Epithelial cell of esophagus (primary cell): ENCODE measurements at regions not wholly inside any gene's neighbourhood (a gene's known extent, or its start where the extent isn't known, plus 50 kb on each side); places are given as distances from the start of the nearest gene placed in this dataset.

Source experiments
- DNase-seq: peaks from one replicate; pipeline ENCODE4 v3.0.0; 2010; ENCODE audit warnings: low read depth
- H3K4me3 ChIP-seq: 2 replicates; pipeline ENCODE4 v1.5.1; 2011; ENCODE audit warnings: mild to moderate bottlenecking, low read length, control low read depth
- TF ChIP-seq, protein P1 (sequence below): IDR thresholded peaks from 2 replicates; pipeline ENCODE4 v1.5.1; 2011; ENCODE audit warnings: low read depth, mild to moderate bottlenecking, low read length, control low read depth, inconsistent platforms; ENCODE audit not compliant: insufficient read depth; ENCODE audit errors: missing control alignments

DNA sequence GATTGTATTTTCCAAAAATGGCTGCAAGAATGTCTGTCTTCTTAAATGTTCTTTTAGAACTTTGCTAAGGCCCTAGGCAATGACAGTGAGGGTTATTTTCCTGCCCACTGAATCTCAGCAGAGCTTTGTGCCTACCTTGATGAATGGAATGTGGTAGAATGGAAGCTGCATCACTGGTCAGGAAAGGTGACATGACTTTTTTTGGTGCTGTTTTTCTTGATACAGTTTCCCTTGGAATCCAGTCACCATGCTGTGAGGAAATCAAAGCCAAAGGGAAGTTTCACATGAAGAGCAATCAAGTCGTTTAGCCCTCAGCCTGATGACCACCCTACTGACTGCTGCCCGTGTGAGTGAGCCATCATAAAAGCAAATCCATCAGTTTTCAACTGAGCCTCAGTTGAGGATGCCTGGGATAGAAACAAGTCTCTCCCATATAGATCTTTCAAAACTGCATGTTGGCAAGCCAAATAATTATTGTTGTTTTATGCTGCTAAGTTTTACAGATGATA lies 886.0 kb upstream of the FBXO33 start:
- TF ChIP-seq, protein P1, sequence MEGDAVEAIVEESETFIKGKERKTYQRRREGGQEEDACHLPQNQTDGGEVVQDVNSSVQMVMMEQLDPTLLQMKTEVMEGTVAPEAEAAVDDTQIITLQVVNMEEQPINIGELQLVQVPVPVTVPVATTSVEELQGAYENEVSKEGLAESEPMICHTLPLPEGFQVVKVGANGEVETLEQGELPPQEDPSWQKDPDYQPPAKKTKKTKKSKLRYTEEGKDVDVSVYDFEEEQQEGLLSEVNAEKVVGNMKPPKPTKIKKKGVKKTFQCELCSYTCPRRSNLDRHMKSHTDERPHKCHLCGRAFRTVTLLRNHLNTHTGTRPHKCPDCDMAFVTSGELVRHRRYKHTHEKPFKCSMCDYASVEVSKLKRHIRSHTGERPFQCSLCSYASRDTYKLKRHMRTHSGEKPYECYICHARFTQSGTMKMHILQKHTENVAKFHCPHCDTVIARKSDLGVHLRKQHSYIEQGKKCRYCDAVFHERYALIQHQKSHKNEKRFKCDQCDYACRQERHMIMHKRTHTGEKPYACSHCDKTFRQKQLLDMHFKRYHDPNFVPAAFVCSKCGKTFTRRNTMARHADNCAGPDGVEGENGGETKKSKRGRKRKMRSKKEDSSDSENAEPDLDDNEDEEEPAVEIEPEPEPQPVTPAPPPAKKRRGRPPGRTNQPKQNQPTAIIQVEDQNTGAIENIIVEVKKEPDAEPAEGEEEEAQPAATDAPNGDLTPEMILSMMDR, result no peak
- DNase-seq, result no peak
- no peak overlapping the region for H3K4me3 ChIP-seq

DNA sequence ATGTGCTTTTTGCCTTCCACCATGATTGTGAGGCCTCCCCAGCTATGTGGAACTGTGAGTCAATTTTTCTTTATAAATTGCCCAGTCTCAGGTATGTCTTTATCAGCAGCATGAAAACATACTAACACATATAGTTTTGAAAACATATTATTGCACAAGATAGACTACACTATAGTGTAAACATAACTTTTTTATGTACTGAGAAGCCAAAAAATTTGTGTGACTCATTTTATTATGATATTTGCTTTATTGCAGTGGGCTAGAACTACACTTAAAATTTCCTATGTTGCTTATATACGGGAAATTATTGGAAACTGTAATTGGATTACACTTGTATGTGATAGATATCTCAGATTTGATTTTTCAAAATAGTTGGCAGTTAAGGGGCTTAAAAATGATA lies 885.5 kb upstream of the FBXO33 start:
- DNase-seq, result no peak
- H3K4me3 ChIP-seq, result no peak overlapping the region
- TF ChIP-seq, protein P1, result no peak

DNA sequence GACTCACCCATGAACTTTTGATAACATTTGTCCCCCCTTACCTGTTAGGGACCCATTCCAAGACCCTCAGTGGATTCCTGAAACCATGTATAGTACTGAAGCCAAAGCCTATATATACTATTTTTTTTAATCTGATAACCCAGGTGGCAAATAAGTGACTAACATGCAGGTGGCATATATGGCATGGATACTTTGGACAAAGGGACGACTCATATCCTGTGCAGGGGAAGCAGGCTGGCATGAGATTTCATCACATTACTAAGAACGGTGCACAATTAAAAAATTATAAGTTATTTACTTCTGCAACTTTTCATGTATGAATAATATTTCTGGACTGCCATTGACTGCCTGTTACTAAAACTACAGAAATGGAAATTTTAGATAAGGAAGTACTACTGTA lies 880.1 kb upstream of the FBXO33 start:
- peak; percentile 51 for DNase-seq
- no peak overlapping the region for H3K4me3 ChIP-seq
- TF ChIP-seq, protein P1, result no peak

DNA sequence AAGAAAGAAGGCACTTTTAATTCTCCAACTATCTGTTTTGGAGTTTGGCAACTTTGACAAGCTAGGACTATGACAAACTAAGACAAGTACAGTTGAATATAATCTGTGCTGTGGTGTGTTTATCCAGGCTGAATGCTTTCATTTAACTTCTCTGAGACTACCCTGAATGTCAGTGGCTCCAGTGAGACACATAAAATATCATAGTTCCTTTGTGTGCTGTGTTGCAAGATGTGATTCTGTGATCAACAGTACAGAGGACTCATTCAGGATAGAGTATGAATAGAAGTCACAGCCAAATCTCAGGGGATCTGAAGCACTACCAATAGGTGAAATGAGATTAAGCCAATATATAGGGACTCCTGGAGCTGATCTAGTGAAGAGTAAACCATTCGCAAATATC lies 876.9 kb upstream of the FBXO33 start:
- no peak for DNase-seq
- H3K4me3 ChIP-seq, result no peak overlapping the region
- TF ChIP-seq, protein P1, result no peak

DNA sequence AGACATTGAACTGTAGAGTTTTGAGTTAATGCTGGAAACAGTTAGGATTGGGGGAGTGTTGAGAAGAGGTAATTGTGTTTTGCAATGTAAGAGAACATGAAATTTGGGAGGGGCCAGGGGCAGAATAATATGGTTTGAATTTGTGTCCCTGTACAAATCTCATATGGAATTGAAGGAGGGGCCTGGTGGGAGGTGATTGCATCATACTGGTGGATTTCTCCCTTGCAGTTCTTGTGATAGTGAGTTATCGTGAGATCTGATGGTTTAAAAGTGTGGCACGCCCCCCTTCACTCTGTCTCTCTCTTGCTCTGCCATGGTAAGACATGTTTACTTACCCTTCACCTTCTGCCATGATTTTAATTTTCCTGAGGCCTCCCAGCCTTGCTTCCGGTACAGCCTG lies 876.0 kb upstream of the FBXO33 start:
- TF ChIP-seq, protein P1, result no peak
- DNase-seq, result no peak

DNA sequence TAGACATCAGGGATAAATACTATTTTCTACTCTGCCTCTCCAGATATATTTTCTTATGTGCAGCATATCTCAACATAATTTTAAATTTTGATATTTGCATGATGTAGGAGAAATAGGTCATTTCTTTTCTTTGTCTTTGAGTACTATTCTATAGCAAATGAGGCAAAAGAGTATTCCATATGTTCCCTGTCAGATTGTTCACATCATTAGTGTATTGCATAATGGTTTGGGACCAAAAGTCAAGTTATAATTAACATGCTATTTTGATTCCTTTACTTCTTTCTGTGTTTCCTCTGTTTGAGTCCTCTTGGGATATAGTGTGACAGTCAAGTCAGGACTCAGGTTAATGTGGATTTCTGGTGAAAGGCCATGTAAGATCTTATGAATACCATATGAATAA lies 864.6 kb upstream of the FBXO33 start:
- no peak for DNase-seq
- TF ChIP-seq, protein P1, result no peak
- H3K4me3 ChIP-seq, result no peak overlapping the region

More for the DNA sequence above, 876.0 kb upstream of the FBXO33 start:
- no peak overlapping the region for H3K4me3 ChIP-seq

DNA sequence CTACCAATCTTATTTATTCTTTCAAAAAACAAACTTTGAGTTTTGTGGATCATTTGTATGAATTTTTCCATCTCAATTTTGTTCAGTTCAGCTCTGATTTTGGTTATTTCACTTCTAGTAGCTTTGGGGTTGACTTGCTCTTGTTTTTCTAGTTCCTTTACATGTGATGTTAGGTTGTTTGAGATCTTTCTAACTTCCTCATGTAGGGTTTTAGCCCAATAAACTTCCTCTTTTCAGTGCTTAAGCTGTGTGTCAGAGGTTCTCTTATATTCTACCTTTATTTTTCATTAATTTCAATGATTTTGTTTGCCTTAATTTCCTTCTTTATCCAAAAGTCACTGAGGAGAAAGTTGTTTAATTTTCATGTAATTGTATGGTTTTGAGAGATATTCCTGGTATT lies 860.4 kb upstream of the FBXO33 start:
- TF ChIP-seq, protein P1, result no peak
- DNase-seq, result no peak
- H3K4me3 ChIP-seq, result no peak overlapping the region
